HG02610 (cell line): ENCODE measurements at regions not wholly inside any gene's neighbourhood (a gene's known extent, or its start where the extent isn't known, plus 50 kb on each side); places are given as distances from the start of the nearest gene placed in this dataset.
"Not testable (repeated sequence)": the region's sequence is repeated elsewhere in the genome, so short reads cannot be mapped to it uniquely, and the experiment has no call there.

Source experiments
- ATAC-seq: cut with Tn5 transposase; IDR thresholded peaks from one replicate; pipeline ENCODE4 v1.9.1; 2021; ENCODE audit warnings: mild to moderate bottlenecking, moderate library complexity; ENCODE audit not compliant: unreplicated experiment

DNA sequence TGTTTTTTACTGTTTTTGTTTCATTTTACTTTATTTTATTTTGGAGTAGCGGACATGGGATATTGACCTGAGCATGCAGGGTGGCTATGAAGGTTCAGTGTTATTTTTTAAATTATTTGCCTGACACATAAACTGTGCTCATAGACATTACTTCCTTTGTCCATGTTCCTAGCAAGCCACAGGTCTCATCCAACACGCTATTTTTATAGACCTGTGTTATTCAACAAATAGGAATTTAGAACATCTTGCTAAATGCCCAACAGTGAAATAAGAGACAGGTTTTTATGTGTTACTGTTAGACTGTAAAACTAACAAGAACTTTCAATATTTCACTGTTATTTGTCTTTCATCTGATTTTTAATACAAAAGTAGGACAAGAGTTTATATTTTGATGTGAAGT lies 756.4 kb downstream of the KCNT2 start:
- no peak for ATAC-seq

DNA sequence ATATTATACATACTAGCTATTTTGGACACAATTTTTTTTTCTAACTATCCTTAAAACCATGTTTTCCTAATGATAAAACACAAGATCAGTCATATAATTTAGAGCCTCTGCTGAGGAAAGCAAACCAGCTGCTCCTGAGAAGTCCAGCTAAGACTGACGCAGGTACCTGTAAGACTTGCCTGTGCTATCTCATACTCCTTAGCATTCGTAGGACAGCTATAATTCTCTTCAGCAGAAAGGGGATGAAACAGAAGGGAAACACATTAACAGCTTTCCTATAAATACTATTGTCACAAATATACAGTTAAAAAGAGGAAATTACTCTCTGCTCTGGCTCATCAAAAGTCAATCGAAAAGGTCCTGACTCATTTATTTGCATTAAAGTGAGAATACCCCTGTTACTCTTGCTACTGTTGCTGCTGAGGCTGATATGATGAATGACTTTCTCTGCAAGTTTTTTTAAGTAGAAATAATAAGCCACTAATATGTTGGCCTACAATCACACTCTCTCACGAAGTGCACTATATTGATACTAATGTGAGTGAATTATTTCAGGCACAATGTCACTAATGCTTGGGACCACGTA lies 757.1 kb downstream of the KCNT2 start:
- ATAC-seq: no peak

GRCh38 chr1:195849180-195849579 lies 759.1 kb downstream of the KCNT2 start:
- ATAC-seq: no peak

DNA sequence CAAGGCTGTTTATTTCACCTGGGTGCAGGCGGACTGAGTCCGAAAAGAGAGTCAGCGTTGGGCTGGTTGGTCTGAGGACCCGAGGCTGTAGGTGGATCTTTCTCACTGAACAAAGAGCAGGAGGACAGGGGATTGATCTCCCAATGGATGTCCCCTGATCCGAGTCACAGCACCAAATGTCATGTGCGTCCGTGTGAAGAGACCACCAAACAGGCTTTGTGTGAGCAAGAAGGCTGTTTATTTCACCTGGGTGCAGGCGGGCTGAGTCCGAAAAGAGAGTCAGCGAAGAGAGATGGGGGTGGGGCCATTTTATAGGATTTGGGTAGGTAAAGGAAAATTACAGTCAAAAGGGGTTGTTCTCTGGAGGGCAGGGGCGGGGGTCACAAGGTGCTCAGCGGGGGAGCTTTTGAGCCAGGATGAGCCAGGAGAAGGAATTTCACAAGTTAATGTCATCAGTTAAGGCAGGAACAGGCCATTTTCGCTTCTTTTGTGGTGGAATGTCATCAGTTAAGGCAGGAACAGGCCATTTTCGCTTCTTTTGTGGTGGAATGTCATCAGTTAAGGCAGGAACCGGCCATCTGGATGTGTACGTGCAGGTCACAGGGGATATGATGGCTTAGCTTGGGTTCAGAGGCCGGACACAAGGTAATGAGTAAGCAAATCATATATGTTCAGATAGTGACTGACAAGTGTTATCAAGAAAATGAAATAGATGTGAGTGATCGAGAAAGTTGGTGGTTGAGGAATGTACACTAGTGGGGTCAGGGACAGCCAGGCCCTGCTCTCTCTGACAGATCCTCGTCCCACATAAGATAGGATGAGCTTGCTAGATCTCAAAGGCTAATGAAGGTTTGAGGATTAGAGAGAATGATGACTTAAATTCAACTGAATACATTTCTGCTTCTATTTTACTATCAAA lies 760.0 kb downstream of the KCNT2 start:
- not testable (repeated sequence) for ATAC-seq

DNA sequence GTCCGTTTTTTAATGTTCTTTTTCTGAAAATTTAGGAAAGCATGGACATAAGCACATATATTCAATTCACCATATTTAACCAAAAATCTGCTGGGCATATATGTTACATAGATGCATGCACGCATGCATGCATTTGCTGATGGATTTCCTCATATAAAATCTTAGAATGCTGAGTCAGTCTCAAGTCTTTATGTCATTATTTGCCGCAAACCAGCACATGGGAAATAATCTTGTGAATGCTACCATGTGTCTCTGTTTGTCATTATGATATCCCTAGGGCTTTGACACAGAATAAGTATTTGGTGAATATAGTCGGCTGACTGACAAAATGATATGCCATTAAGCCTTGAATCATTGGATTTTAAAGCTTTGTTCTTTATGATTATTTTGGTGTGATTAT lies 776.5 kb downstream of the KCNT2 start:
- no peak for ATAC-seq

- no peak for ATAC-seq
Observed at GRCh38 chr1:195828325-195828724, 779.9 kb downstream of the KCNT2 start.

DNA sequence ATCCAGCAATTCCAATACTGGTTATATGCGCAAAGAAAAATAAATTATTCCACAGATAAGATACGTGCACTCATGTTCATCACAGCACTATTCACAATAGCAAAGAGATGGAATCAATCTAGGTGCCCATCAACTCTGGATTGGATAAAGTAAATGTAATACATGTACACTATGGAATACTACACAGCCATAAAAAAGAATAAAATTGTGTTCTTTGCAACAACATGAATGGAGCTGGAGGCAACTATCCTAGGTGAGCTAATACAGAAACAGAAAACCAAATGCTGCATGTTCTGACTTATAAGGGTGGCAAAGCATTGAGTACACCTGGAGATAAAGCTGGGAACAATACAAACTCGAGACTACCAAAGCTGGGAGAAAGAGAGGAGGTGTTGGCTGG lies 787.3 kb downstream of the KCNT2 start:
- no peak for ATAC-seq

DNA sequence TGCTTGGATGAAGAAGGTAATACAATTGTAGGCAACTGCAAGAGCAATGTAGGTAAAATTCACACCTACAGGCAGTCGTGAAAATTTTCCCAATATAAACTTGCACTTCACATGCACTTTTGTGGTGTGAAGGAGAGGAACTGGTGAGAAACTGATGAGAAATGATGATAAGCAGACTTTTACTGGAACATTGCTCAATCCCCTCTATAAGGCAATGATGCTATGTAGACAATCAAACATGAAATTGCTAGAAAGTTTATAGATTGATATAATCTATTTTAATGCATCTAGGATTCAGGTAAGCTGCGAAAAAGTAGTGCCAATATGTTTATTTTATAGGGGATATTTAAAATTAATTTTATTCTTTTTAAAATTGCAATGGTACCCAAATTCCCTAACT lies 802.2 kb downstream of the KCNT2 start:
- no peak for ATAC-seq

GRCh38 chr1:195804547-195804946 lies 803.7 kb downstream of the KCNT2 start:
- no peak for ATAC-seq

- no peak for ATAC-seq
Observed at GRCh38 chr1:195799016-195799415, 809.2 kb downstream of the KCNT2 start.

- ATAC-seq: no peak
Observed at GRCh38 chr1:195794225-195794624, 814.0 kb downstream of the KCNT2 start.

- ATAC-seq: no peak
Observed at GRCh38 chr1:195791796-195792195, 816.4 kb downstream of the KCNT2 start.

DNA sequence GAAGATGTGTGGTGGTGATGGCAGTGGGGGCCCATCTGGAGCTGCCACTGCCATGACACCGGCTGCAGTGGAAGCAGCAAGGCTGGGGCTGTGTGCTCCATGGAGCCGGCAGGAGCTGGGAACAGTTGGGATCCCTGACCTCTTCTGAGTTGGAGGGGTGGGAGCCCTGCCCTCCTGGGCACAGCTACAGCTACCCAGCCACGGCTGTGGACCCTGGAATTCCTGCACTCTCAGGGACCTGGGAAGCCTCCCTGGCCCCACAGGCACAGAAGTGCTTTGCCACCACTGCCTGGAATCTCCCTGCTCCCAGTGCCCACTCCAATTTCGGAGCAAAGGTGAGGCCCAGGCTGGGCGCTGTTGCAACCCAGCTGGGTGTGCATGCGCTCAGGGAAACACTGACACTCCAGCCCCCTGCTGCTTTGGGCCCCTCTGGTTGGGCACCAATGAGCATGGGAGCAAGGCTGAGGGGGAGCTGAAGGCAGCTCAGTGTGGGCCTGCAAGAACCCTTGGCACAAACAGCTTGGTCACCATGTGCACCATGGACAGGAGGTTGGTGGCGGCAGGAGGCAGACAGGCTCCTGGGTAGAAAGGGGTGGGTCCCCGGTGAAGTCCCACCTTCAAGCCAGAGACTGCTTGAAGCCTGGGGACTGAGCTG lies 817.6 kb downstream of the KCNT2 start:
- no peak for ATAC-seq

GRCh38 chr1:195789321-195789720 lies 818.9 kb downstream of the KCNT2 start:
- ATAC-seq: no peak

DNA sequence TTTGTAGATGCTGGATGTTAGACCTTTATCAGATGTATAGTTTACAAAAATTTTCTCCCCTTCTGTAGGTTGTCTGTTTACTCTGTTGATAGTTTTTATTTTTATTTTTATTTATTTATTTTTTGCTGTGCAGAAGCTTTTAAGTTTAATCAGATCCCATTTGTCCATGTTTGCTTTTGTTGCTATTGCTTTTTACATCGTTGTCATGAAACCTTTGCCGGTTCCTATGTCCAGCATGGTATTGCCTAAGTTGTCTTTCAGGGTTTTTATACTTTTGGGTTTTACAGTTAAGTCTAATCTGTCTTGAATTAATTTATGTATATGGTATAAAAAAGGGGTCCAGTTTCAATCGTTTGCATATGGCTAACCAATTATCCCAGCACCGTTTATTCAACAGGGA lies 819.5 kb downstream of the KCNT2 start:
- no peak for ATAC-seq

- no peak for ATAC-seq
Observed at GRCh38 chr1:195785830-195786229, 822.4 kb downstream of the KCNT2 start.

- ATAC-seq: no peak
Observed at GRCh38 chr1:195773931-195774330, 834.3 kb downstream of the KCNT2 start.

DNA sequence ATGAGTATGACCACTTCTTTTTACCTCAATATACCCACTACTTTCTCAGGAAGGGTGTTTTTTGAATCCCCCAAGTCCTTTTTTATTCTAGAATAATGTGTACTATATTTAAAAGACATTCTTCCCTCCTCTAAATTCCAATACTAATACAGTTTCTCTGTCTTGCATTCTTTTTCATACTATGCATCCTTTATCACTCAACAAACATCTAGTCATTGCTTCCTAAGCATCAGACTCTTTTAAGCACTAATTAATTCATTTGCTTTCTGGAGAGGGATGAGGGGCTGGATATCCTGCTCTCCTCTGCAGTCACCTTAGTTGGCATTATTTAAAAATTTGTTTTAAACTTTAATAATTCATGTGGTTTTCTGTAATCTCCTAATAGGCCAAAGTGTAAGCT lies 838.8 kb downstream of the KCNT2 start:
- ATAC-seq: no peak

GRCh38 chr1:195768936-195769335 lies 839.3 kb downstream of the KCNT2 start:
- ATAC-seq: no peak

DNA sequence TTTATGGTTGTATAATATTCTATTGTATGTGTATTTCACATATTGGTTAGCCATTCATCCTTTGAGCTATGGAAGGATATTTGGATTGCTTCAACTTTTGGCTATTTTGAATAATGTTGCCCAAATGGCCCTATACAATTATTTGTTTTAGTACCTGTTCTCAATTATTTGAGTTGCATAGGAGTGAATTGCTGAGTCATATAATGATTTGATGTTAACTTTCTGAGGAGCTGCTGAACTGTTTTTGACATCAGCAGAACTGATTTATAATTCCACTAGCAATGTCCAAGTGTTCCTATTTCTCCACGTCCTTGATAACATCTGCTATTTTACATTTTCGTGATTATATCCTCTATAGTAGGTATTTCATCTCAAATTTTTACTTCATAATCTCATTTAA lies 839.9 kb downstream of the KCNT2 start:
- no peak for ATAC-seq

DNA sequence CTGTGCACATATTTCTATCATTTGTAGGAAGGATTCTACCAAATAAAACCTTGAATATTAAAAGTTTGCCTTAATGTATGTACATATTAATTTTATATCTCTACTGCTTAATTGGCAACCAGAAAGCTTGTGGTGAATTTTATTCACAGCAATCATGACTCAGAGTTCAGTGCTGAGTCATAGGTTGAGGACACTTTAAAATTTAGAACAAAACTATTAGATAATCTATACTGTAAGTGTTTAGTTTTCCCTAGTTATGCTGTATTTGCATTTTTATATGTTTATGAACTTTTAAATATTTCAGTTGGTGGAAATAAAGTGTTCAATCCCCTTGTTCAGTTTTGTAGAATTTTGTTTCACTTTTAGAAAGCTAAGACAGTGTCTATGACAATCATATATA lies 841.5 kb downstream of the KCNT2 start:
- no peak for ATAC-seq

DNA sequence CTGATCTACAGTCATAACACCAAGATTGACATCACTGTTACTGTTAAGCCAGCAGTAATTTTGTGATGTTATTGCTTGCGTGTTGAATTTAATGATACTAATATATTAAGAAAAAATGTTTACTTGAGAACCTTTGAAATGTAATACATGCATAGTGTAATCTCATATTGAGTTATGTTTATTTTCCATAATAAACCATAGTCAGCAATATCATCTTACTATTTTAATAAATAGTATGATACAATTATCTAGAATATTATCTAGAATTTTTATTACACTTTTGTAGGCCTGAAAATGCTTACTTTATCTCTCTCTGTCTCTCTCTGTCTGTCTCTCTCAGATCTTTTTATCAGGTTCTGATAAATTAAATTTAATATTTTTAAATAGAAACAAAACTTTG lies 843.1 kb downstream of the KCNT2 start:
- ATAC-seq: no peak
